Hematopoietic multipotent progenitor cell treated with erythropoietin and hydrocortisone succinate and interleukin-3 and kit ligand, for 4 days (in vitro differentiated cells): ENCODE measurements at regions not wholly inside any gene's neighbourhood (a gene's known extent, or its start where the extent isn't known, plus 50 kb on each side); places are given as distances from the start of the nearest gene placed in this dataset.
"Not testable (repeated sequence)": the region's sequence is repeated elsewhere in the genome, so short reads cannot be mapped to it uniquely, and the experiment has no call there.

Source experiments
- DNase-seq: peaks from one replicate; pipeline ENCODE4 v3.0.0-alpha.2; 2015

DNA sequence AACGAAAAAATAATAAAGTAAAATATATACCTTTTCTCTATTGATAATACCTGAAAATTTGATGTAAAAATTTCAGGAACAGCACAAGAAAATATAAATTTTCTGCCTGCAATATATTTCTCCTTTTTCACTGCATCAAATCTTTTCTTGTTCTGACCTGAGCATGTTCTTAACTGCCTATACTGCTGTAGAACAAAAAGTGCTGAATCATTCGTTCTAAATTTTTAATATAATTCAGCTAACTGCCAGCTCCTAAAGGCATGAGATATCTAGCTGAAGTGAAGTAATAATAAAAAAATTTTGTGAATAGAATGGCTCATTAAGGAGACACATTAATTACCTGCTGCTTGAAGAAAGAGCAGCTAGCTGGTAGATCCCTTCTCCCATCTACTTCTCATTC lies 188.6 kb upstream of the FKBP1C start:
- DNase-seq, result no peak

DNA sequence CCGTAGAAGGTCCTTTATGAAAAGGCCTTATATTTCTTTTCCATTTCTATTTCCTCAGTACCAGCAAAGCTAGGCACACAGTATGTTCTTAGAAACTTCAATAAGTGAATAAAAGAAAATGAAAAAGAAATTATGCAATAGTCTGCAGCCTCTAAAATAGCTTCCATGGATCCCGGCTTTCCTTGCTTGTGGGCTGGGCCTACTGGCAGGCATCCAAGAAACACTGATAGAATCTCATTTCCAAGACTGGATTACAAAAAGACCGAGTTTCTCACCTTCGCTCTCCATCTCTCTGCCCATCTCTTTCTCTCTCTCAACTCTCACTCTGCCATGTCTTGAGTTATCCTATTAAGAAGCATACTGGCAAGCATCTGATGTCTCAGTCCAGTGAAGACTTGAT lies 187.5 kb upstream of the FKBP1C start:
- no peak for DNase-seq

DNA sequence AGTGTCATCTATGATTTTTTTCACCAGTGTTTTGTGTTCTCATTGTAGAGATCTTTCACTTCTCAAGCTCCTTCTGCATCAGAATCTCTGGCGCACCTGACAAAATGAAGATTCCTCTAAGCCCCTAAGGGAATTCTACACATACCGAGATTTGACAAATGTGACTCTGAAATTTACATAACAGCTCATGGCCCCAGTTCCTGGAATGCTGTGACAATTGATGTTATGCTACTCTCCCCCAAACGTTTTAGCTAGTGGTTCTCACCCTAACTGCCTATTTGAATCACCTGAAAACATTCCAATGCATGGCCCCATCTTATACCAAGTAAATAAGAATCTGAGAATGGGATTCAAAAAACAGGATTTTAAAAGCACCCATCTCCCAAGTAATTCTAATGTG lies 162.1 kb upstream of the FKBP1C start:
- DNase-seq, result no peak

DNA sequence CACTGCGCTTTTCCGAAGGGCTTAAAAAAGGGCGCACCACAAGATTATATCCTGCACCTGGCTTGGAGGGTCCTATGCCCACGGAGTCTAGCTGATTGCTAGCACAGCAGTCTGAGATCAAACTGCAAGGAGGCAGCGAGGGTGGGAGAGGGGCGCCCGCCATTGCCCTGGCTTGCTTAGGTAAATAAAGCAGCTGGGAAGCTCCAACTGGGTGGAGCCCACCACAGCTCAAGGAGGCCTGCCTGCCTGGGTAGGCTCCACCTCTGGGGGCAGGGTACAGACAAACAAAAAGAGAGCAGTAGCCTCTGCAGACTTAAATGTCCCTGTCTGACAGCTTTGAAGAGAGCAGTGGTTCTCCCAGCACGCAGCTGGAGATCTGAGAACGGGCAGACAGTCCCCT lies 158.1 kb upstream of the FKBP1C start:
- DNase-seq, result not testable (repeated sequence)

DNA sequence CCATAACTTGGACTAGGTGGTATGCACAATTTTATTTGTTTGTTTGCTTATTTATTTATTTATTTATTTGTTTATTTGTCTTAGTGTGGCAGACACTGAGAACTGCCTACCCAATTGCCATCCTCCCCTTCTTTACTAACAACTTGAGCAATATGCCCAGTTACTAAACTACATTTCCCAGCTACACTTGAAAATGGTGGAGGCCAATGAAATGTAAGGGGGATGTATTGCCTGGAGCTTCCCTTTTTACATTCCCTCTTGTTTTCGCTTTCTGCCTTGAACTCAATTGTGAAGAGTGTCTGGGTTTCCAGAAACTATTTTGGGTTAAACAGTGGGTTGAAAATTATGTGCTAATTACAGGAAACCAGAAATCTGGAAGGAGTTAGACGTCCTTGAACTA lies 152.7 kb upstream of the FKBP1C start:
- DNase-seq, result peak; percentile 1

DNA sequence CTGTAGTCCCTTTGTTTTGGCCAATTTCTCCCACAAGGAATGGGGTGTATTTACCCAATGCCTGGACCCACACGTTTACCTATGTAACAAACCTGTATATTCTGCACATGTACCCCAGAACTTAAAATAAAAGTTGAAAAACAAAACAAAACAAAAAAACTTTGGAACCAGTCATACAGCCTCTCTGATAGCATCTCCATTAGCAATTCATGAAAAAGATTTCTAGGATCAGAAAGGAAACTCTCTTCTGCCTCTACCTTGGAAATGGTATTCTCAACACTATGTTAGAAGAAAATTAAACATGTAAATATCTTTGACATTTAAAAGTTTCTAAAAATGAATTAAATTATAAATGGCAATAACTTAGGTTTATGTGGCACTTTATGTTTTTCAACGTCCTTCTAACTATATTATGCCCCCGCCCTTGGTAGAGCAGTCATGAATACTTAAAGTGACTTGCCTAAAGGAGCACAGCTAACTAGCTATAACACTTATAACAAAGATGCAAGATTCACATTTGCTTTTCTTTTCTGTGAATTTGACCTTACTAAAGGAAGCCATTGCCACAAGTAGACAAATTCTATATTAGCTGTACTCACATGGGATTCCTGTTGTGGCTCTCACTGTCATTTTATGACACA lies 147.5 kb upstream of the FKBP1C start:
- DNase-seq, result no peak

DNA sequence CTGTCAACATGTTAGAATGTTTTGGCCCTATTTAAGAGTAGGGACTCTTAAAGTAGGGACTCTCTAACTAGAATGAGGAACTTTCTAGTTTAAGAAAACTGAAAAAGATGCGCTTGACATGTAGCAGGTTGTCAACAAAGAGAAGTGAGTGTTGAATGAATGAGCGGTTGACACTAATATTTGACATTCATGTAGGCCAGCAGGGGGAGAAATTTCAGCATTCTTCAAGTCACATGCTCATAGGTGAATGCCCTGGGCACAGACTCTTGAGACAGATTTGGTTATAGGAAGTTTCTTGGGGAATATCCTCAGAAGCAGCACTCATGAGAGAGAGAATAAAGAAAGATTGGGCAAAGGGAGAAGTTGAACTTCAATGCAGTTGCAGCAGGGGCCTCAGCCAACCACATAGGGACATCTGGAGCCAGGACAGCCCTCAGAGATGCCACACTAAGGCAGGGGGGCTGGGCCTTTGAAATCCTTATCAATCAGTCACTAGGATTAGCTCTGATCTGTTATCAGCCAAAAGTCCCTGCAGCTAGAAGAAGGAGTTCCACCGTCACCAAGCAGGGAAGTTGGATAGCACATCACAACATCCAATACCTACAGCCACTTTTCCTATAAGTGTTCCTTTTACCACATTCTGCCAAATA lies 145.1 kb upstream of the FKBP1C start:
- peak; percentile 26 for DNase-seq

DNA sequence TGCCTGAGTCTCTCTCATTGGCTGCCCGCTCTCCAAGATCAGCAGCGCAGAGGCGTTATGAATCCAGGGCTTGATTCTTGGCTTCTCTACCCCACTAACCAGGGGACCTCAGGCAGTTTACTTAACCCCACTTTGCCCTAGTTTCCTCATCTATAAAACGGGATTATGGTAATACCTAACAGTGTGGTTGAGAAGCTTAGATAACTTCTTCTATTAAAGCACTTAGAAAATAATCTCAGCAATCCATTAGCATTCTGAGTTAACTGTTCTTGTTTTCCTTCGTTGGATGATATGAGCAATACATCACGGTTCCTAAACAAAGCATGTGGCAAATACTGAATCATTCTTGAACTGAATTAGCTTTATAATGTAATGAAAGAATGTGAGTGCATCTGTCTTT lies 116.3 kb upstream of the FKBP1C start:
- DNase-seq, result no peak

DNA sequence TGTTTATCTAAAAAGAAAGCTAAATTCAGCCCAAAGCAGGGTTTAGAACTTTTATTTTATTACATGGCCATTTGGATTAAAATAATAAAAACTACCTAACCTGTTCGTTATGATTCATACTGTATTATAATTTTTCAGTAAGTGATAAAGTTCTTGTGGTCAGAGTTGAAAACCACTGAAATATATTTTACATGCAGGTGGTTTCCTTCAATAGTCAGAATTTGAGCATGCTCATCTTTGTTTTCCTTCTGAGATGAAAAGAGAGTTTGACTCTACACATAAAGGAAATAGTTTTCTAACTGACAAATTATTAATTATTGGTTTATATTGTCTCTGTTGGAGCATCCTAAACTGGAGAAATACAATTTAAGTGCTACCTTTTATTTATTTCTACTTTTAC lies 114.0 kb upstream of the FKBP1C start:
- DNase-seq, result no peak

DNA sequence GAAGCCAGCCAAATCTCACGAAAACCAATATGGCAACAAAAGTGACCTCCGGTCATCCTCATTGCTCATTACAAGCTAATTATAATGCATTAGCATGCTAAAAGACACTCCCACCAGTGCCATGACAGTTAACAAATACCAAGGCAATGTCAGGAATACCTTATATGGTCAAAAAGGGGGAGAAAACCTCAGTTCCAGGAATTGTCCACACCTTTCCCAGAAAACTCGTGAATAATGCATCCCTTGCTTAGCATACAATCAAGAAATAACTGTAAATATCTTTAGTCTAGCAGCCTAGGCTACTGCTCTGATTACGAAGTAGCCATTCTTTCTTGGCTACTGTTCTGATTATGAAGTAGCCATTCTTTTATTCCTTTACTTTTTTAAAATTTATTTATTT lies 112.5 kb upstream of the FKBP1C start:
- DNase-seq, result no peak

DNA sequence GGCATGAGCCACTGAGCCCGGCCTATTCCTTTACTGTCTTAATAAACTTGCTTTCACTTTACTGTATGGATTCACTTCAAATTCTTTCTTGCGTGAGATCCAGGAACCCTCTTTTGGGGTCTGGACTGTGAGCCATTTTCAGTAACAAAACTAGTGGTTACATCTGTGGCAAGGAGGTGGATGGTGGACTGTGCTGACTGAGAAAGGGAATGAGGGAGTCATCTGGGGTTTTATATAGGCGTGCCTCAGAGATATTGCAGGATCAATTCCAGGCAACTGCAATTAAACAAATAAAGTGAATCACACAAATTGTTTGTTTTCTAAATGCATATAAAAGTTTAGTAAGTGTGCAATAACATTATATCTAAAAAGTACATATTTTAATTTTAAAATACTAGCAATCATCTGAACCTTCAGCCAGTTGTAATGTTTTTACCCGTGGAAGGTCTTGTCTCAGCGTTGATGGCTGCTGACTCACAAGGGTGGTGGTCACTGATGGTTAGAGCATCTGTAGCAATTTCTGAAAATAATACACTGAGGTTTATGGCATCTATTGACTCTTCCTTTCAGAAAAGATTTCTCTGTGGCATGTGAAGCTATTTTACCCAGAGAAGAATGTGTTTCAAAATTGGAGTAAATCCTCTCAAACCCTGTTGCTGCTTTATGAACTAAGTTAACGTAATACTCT lies 111.4 kb upstream of the FKBP1C start:
- no peak for DNase-seq

DNA sequence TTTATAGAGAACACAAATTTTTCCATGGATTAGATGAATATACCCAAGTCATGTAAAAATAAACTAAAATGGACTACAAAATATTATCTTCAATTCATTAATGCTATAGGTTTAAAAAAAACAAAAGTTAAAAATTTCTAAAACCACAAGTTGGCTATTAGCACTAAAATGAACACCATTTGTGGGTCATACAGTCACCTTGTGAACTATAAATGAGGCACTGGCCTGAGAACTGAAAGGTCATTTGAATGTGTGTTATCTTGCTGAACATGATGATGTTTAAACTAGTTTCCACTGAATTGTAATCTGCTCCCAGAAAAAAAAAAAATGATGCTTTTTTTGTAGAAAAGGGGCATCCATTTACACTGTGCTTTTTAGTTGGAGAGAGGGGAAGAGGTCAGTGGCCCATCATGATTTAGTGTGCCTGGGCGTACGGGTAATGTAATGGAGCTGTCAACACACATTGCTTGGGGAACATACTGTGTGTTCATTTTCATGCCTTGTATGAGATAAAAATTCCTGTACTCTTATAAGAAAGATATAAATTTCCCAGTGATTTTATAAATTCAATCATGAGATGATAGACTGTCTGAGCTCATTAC lies 96.6 kb upstream of the FKBP1C start:
- DNase-seq, result no peak

DNA sequence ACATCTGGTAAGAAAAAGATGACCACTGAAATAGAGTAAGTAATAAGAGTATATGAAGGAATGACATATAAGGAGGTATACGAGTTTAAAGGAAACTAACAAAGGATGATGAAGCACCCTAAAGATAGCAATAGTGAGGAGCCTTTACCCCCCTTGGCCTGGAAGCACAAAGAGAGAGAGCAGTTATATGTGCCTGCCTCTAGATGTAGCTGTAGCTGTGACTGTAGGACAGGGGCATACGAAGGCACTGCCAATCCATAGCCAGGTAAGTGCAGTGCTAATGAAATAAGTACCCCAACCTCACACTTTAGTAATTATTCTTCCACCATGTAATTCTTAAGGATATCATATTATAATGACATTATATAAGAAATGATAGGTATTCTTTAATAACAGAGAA lies 90.1 kb upstream of the FKBP1C start:
- no peak for DNase-seq

DNA sequence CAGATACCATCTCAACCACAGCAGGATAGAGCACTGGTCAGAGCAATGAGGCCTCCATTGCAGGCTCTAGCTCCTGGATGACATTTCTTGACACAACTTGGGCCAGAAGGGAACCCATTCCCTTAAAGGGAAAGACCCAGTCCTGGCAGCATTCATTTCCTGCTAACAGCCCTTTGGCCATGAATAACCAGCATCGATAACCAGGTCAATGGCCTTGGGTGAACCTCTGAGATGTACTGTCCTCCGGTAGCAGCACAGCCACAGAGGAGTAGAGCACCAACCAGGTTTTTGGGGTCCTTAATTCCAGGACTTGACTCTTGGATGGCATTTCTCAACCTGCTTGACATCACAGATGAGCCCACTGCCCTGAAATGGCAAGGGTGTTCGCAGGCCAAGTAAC lies 71.2 kb upstream of the FKBP1C start:
- DNase-seq, result no peak

DNA sequence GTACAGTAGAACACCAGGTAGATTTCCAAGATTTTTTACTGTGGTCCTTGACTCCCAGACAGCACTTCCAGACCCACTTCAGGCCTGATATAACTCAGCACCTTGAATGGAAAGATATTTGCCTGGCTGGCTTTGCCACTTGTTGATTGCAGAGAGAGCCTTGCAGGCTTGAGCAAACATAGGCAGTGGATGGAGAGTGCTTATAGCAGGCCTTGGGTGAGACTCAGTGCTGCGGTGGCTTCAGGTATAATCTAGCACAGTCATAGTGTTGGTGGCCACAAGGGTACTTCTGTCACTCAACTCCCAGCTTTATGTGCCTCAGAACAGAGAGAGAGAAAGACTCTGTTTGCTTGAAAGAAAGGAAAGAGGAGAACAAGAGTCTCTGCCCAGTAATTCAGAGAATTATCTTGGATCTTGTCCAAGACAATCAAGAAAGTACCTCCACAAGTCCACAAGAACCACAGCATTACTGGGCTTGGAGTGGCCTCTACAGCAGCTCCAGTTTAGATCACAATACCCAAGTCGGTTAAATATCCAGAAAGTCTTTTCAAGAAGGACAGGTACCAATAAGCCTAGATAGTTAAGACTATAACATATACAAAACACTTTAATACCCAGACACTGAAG lies 70.5 kb upstream of the FKBP1C start:
- no peak for DNase-seq

DNA sequence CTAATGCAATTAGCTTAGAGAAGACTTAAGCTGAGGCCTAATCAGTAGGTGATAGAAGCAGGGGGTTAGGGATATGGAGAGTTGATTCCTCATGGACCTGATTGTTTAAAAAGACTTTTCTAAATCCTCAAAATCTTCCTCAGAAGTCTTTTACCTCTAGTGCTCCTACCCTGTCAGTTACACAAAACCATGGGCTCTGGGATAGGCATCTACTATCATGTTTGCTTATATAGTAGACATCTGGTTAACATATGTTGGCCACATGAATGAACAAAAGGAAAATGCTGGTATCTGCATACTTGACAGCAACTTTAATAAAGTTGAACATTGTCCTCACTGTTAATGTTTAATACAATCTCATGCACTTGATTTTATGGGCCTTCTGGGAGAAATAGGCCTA lies 61.5 kb upstream of the FKBP1C start:
- no peak for DNase-seq

DNA sequence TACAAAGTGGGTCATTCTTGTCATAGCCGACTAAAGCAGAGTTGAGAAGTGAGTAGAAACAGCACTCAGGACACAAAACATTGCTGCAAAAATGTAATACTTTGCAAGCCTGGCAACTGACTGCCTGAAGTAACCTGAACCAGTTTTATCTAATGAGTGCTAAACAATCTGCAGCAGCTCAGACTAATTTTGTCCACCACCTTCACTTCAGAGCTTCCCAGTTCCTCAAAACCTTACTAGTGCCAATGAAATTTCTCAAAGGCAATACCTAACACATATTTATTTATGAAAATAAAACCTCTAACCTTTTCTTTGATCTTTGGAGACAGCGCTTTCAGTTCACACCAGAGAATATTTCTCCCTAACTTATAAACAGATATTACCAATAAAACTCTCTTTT lies 56.7 kb upstream of the FKBP1C start:
- no peak for DNase-seq
